PC-9 (cell line): ENCODE measurements at regions not wholly inside any gene's neighbourhood (a gene's known extent, or its start where the extent isn't known, plus 50 kb on each side); places are given as distances from the start of the nearest gene placed in this dataset.

Experiments
- EZH2 ChIP-seq: fragments of 200-600 bp; sonication (generic); IDR thresholded peaks from 2 replicates; pipeline ENCODE4 v1.8.0; 2017; ENCODE audit warnings: antibody characterized with exemption, low read depth
- TF ChIP-seq, protein P1 (sequence below): fragments of 200-600 bp; sonication (generic); conservative IDR thresholded peaks from 2 replicates; pipeline ENCODE4 v1.6.1; 2017; ENCODE audit warnings: mixed run types, antibody characterized with exemption, mild to moderate bottlenecking, moderate library complexity

DNA sequence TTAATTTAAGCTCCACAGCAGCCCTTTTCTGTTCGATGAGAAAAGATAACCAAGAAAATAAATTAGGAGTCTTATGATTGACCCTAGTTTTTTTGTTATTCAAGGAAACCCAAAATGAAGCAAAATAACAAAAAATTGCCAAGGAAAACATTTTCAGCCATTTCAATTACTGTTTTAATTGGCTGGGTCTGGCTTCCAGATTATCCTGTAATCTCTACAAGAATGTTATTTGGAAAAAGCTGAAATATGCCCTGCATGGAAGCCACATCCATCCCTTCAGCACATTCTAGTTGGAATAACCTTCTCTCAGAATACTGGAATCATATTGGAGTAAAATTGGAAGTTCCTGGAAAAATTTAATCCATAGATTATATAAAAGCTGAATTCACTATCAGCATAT is 191.1 kb upstream of the CCN2 start:
- TF ChIP-seq, protein P1, sequence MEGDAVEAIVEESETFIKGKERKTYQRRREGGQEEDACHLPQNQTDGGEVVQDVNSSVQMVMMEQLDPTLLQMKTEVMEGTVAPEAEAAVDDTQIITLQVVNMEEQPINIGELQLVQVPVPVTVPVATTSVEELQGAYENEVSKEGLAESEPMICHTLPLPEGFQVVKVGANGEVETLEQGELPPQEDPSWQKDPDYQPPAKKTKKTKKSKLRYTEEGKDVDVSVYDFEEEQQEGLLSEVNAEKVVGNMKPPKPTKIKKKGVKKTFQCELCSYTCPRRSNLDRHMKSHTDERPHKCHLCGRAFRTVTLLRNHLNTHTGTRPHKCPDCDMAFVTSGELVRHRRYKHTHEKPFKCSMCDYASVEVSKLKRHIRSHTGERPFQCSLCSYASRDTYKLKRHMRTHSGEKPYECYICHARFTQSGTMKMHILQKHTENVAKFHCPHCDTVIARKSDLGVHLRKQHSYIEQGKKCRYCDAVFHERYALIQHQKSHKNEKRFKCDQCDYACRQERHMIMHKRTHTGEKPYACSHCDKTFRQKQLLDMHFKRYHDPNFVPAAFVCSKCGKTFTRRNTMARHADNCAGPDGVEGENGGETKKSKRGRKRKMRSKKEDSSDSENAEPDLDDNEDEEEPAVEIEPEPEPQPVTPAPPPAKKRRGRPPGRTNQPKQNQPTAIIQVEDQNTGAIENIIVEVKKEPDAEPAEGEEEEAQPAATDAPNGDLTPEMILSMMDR, result no peak
- TF ChIP-seq EZH2, result no peak
